ENCODE measurements at regions not wholly inside any gene's neighbourhood (a gene's known extent, or its start where the extent isn't known, plus 50 kb on each side); places are given as distances from the start of the nearest gene placed in this dataset.
"Not testable (repeated sequence)": the region's sequence is repeated elsewhere in the genome, so short reads cannot be mapped to it uniquely, and the experiment has no call there.

- not testable (repeated sequence) for H3K27ac ChIP-seq (ENCODE audit: low read depth); DNase-seq (ENCODE audit: extremely low spot score); H3K36me3 ChIP-seq (ENCODE audit: insufficient read depth); H3K4me1 ChIP-seq (ENCODE audit: insufficient read depth); H3K4me3 ChIP-seq (ENCODE audit: low read depth, low read length)
- 81% methylated on average over 9 of the region's 9 CpGs for WGBS
Observed at GRCh38 chr6:26830992-26831391, 171.4 kb upstream of the ZNF322 start.

- H3K36me3 ChIP-seq (ENCODE audit: insufficient read depth); H3K4me3 ChIP-seq (ENCODE audit: low read depth, low read length); H3K27ac ChIP-seq (ENCODE audit: low read depth); H3K4me1 ChIP-seq (ENCODE audit: insufficient read depth); DNase-seq (ENCODE audit: extremely low spot score): not testable (repeated sequence)
- 93% methylated on average over 5 of the region's 5 CpGs for WGBS
Observed at GRCh38 chr6:26835707-26836106, 176.2 kb upstream of the ZNF322 start.

GRCh38 chr6:26836657-26837056, 177.1 kb upstream of the ZNF322 start:
- DNase-seq (ENCODE audit: extremely low spot score); H3K4me1 ChIP-seq (ENCODE audit: insufficient read depth); H3K4me3 ChIP-seq (ENCODE audit: low read depth, low read length); H3K27ac ChIP-seq (ENCODE audit: low read depth); H3K36me3 ChIP-seq (ENCODE audit: insufficient read depth): not testable (repeated sequence)

DNA sequence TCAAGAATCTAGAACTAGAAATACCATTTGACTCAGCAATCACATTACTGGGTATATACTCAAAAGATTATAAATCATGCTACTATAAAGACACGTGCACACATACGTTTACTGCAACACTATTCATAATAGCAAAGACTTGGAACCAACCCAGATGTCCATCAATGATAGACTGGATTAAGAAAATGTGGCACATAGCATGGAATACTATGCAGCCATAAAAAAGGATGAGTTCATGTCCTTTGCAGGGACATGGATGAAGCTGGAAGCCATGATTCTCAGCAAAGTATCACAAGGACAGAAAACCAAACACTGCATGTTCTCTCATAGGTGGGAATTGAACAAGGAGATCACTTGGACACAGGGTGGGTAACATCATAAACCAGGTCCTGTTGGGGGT, 185.3 kb upstream of the ZNF322 start:
- 90% methylated on average over 2 of the region's 2 CpGs for WGBS
- H3K4me3 ChIP-seq (ENCODE audit: low read depth, low read length); H3K36me3 ChIP-seq (ENCODE audit: insufficient read depth); H3K4me1 ChIP-seq (ENCODE audit: insufficient read depth); H3K27ac ChIP-seq (ENCODE audit: low read depth); DNase-seq (ENCODE audit: extremely low spot score): not testable (repeated sequence)

GRCh38 chr6:26857289-26857688, 197.7 kb upstream of the ZNF322 start:
- not testable (repeated sequence) for DNase-seq (ENCODE audit: extremely low spot score); H3K4me3 ChIP-seq (ENCODE audit: low read depth, low read length); H3K36me3 ChIP-seq (ENCODE audit: insufficient read depth); H3K4me1 ChIP-seq (ENCODE audit: insufficient read depth); H3K27ac ChIP-seq (ENCODE audit: low read depth)
- 63% methylated on average over 2 of the region's 2 CpGs for WGBS

DNA sequence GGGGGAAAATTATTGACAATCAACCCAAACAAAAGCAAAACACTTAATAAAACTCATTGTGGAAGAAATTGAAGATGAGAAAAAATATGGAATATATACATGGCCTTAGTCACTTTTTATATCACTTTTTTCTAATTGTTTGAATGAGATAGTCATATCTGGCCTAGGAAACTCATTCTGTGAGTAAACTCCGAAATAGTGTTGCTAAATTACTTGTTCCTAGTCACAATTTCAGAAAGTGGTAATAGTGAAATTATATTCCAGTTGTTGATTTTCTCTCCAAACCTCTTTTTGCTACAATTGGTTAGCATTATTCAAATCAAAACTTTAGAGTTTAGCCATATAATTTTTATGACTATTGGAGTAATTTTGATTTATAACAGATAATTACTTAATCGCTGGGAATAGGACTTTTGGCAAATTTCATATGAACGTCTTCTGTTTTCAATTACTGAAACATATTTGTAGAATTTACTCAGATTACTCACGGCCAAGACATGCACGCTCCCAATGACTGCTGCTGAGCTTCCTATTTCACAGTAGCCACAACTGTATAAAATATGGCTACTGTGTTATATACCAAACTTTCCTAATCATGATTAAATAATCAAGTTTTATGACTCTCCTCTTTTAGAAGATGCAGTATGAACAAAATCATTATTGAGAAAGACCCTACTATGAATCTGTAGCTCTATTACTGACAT, 199.7 kb upstream of the ZNF322 start:
- WGBS = 78% methylated on average over 2 of the region's 5 CpGs
- not testable (repeated sequence) for H3K36me3 ChIP-seq (ENCODE audit: insufficient read depth); H3K27ac ChIP-seq (ENCODE audit: low read depth)

GRCh38 chr6:26859771-26860163, 200.2 kb upstream of the ZNF322 start:
- DNase-seq (ENCODE audit: extremely low spot score); H3K4me1 ChIP-seq (ENCODE audit: insufficient read depth); H3K4me3 ChIP-seq (ENCODE audit: low read depth, low read length); H3K27ac ChIP-seq (ENCODE audit: low read depth); H3K36me3 ChIP-seq (ENCODE audit: insufficient read depth): not testable (repeated sequence)
- 88% methylated on average over 2 of the region's 2 CpGs for WGBS

More for the DNA sequence above, 199.7 kb upstream of the ZNF322 start:
- not testable (repeated sequence) for DNase-seq (ENCODE audit: extremely low spot score); H3K4me3 ChIP-seq (ENCODE audit: low read depth, low read length); H3K4me1 ChIP-seq (ENCODE audit: insufficient read depth)

- 98% methylated on average over 2 of the region's 2 CpGs for WGBS
- H3K4me3 ChIP-seq (ENCODE audit: low read depth, low read length) = not testable (repeated sequence)
Observed at GRCh38 chr6:26861913-26862312, 202.4 kb upstream of the ZNF322 start.

GRCh38 chr6:26863641-26864040, 204.1 kb upstream of the ZNF322 start:
- H3K4me3 ChIP-seq (ENCODE audit: low read depth, low read length); H3K36me3 ChIP-seq (ENCODE audit: insufficient read depth); DNase-seq (ENCODE audit: extremely low spot score); H3K4me1 ChIP-seq (ENCODE audit: insufficient read depth); H3K27ac ChIP-seq (ENCODE audit: low read depth): not testable (repeated sequence)
- WGBS = 78% methylated on average over 6 of the region's 6 CpGs

More at GRCh38 chr6:26861913-26862312, 202.4 kb upstream of the ZNF322 start:
- H3K4me1 ChIP-seq (ENCODE audit: insufficient read depth); DNase-seq (ENCODE audit: extremely low spot score); H3K36me3 ChIP-seq (ENCODE audit: insufficient read depth); H3K27ac ChIP-seq (ENCODE audit: low read depth): not testable (repeated sequence)

DNA sequence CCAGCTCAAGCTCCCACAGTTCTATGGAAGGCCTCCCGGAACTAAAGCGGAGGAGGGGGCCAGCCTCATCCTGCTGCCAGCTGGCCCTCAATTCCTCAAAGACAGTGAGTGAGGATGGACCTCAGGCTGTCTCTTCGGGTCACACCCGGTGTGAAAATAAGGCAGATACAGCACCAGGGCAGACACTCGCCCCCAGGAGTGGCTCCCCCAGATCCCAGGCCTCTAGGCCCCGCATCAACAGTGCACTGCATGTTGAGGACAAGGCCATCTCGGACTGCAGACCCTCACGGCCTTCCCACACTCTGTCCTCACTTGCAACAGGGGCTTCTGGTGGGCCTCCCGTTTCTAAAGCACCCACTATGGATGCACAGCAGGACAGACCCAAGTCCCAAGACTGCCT, 239.2 kb upstream of the ZNF322 start:
- 94% methylated on average over 9 of the region's 9 CpGs for WGBS
- H3K4me3 ChIP-seq (ENCODE audit: low read depth, low read length); DNase-seq (ENCODE audit: extremely low spot score); H3K27ac ChIP-seq (ENCODE audit: low read depth); H3K36me3 ChIP-seq (ENCODE audit: insufficient read depth); H3K4me1 ChIP-seq (ENCODE audit: insufficient read depth): not testable (repeated sequence)

GRCh38 chr6:26924206-26924605, 264.7 kb upstream of the ZNF322 start:
- 86% methylated on average over 2 of the region's 2 CpGs for WGBS
- H3K36me3 ChIP-seq (ENCODE audit: insufficient read depth); H3K4me3 ChIP-seq (ENCODE audit: low read depth, low read length); H3K4me1 ChIP-seq (ENCODE audit: insufficient read depth); H3K27ac ChIP-seq (ENCODE audit: low read depth); DNase-seq (ENCODE audit: extremely low spot score): not testable (repeated sequence)

- not testable (repeated sequence) for H3K4me1 ChIP-seq (ENCODE audit: insufficient read depth); H3K4me3 ChIP-seq (ENCODE audit: low read depth, low read length); H3K36me3 ChIP-seq (ENCODE audit: insufficient read depth); H3K27ac ChIP-seq (ENCODE audit: low read depth); DNase-seq (ENCODE audit: extremely low spot score)
- 49% methylated on average over 1 of the region's 2 CpGs for WGBS
Observed at GRCh38 chr6:26928190-26928589, 268.6 kb upstream of the ZNF322 start.

DNA sequence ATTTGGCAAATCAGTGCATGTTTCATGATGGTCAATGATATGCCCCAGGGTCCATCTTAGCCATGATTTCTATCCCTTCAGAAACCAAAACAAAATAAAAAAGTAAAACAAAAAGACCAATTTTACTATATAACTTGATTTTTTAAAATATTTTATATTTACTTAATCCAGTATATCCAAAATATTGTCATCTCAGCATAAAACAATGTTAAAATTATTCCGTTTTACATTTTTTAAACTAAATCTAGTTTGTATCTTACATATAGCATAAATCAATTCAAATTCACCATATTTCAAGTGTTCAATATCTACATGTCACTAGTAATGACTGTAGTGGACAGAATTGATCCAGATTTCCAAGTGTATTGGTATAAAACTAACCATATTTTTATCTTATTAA, 277.7 kb upstream of the ZNF322 start:
- H3K4me3 ChIP-seq (ENCODE audit: low read depth, low read length); H3K4me1 ChIP-seq (ENCODE audit: insufficient read depth); H3K36me3 ChIP-seq (ENCODE audit: insufficient read depth); H3K27ac ChIP-seq (ENCODE audit: low read depth); DNase-seq (ENCODE audit: extremely low spot score): not testable (repeated sequence)
- 76% methylated on average over 1 of the region's 1 CpG for WGBS

DNA sequence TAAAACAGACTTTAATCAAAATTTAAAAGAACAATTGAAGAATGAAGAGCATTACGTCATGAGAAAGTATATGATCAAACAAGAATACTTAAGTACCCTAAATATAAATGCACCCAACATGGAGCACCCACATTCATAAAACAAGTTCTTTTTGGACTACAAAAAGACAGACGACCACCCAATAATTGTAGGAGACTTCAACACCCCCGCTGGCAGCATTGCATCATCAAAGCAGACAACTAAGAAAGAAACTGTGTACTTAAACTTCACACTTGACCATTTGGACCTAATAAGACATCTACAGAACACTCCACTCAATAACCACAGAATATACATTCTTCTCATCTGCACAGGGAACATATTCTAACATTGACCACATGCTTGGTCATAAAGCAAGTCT, 291.7 kb upstream of the ZNF322 start:
- H3K27ac ChIP-seq (ENCODE audit: low read depth); DNase-seq (ENCODE audit: extremely low spot score); H3K4me3 ChIP-seq (ENCODE audit: low read depth, low read length); H3K4me1 ChIP-seq (ENCODE audit: insufficient read depth); H3K36me3 ChIP-seq (ENCODE audit: insufficient read depth): not testable (repeated sequence)
- 90% methylated on average over 3 of the region's 3 CpGs for WGBS
